ENCODE measurements at regions not wholly inside any gene's neighbourhood (a gene's known extent, or its start where the extent isn't known, plus 50 kb on each side); places are given as distances from the start of the nearest gene placed in this dataset.

DNA sequence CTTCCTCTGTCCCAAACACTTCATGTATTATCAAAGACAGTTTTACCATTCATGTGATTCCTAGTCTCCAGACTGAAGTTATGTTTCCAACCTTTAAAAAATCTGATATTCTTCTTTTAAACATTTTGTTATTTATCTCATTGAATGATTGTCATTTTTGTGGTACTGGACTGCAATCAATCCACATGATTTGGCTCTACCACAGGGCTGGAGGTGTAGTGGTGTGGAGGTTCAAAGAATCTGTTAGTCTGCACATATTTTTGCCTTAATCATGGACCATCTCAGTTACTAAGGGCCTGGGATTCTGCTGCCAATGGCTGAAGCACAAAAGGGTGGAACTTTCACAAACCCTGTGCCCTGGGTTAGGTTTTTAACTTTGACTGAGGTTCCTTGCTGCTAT, 164.1 kb upstream of the JAG1 start:
- DNase-seq (no peak), ATAC-seq (no peak)
- H3K36me3 ChIP-seq: no peaks in the 10 kb centered on the region
- intact Hi-C loops (cut with DNase I): no loop called here
- H3K27ac ChIP-seq: no peak overlapping the region
- H3K27me3 ChIP-seq: no peaks in the 10 kb centered on the region
- TF ChIP-seq, protein P1, sequence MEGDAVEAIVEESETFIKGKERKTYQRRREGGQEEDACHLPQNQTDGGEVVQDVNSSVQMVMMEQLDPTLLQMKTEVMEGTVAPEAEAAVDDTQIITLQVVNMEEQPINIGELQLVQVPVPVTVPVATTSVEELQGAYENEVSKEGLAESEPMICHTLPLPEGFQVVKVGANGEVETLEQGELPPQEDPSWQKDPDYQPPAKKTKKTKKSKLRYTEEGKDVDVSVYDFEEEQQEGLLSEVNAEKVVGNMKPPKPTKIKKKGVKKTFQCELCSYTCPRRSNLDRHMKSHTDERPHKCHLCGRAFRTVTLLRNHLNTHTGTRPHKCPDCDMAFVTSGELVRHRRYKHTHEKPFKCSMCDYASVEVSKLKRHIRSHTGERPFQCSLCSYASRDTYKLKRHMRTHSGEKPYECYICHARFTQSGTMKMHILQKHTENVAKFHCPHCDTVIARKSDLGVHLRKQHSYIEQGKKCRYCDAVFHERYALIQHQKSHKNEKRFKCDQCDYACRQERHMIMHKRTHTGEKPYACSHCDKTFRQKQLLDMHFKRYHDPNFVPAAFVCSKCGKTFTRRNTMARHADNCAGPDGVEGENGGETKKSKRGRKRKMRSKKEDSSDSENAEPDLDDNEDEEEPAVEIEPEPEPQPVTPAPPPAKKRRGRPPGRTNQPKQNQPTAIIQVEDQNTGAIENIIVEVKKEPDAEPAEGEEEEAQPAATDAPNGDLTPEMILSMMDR (IDR thresholded peaks at IDR 0.05): no peak
- no peak overlapping the region for H3K4me3 ChIP-seq
- peaks cover 0 to 25% (median 10%) of the 10 kb centered on the region in 11 donors for H3K9me3 ChIP-seq
- no peaks in the 10 kb centered on the region for H3K4me1 ChIP-seq

DNA sequence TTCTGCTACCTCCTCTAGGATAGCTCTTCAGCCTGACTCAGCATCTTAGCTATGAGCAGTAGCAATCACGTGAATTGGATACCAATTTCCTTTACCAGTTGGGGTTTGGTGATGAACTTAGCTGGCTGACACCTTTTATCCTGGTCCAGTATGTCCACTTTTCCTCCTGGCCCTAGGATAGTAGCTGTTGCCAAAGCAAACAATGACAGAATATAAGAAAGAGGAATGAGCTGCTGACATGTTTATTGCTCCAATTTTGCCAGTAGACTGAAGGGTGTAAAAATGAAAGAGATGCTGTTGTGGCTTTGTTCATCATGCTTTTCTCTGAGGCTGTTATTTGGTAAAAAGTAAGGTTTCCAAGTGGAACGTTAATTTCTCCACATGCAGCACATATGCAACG, 168.3 kb upstream of the JAG1 start:
- Histone ChIP-seq H3K27ac (no peak overlapping the region), H3K4me1 (no peaks in the 10 kb centered on the region), H3K36me3 (no peaks in the 10 kb centered on the region), H3K9me3 (peaks cover 0 to 25% (median 10%) of the 10 kb centered on the region in 11 donors), H3K4me3 (no peak overlapping the region), H3K27me3 (no peaks in the 10 kb centered on the region)
- no peak for ATAC-seq
- TF ChIP-seq, protein P1 (IDR thresholded peaks at IDR 0.05): no peak
- intact Hi-C loops (cut with DNase I): no loop called here
- WGBS, 2 donors: 84 to 85% methylated on average over 3 of the region's 3 CpGs
- DNase-seq: no peak

DNA sequence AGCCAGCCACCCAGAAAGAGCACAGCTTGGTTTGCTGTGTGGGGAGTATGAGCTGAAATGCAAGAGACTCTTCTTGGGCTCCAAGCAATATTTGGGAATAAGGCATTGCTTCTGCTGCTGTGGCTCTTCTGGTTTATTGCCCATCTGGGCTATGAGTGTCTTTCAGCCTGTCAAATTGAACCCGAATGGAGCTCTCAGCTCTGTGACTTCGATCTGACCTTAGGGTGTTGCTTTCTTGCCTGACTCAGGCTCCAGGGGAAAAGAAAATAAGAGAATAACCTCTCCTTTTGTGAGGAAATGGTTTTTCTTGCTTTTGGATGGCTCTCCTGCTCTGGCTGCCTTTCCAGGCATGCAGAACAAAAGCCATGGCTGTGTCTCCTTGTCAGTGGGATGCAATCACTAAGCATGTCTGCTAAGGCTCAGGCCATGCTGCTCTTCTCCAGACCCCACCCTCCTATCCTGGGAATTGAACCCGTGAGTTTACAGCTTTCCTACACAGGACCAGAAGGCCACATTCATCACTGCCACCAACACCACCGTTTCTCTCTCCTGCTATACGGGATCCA, 169.4 kb upstream of the JAG1 start:
- H3K27me3 ChIP-seq: no peaks in the 10 kb centered on the region
- no peak for DNase-seq
- H3K27ac ChIP-seq: peak overlapping the region in 2 of 10 donors; percentile 3 to 6
- peak in 2 of 8 donors; percentile 38 to 59 for ATAC-seq
- H3K4me1 ChIP-seq: no peaks in the 10 kb centered on the region
- H3K4me3 ChIP-seq: no peak overlapping the region
- H3K9me3 ChIP-seq: peaks cover 0 to 25% (median 10%) of the 10 kb centered on the region in 11 donors
- intact Hi-C loops (cut with DNase I): no loop called here
- 67 to 72% methylated on average over 5 of the region's 5 CpGs for WGBS, 2 donors
- H3K36me3 ChIP-seq: no peaks in the 10 kb centered on the region
- TF ChIP-seq, protein P1 (IDR thresholded peaks at IDR 0.05): no peak

DNA sequence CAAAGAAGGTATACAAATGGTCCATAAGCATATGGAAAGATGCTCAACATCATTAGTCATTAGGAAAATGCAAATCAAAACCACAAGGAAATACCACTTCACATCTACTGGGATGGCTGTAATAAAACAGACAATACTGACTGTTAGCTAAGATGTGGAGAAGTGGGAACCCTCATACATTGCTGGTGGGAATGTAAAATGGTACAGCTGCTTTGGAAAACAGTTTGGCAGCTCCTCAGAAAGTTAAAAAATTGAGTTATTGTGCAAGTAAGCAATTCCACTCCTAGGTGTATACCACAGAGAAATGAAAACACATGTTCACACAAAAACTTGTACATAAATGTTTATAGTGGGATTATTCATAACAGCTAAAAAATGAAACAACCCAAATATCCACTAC, 173.0 kb upstream of the JAG1 start:
- Histone ChIP-seq H3K9me3 (peaks cover 0 to 9% (median 4%) of the 10 kb centered on the region in 11 donors), H3K4me1 (peaks cover 0 to 9% (median 0%) of the 10 kb centered on the region in 9 donors), H3K36me3 (no peaks in the 10 kb centered on the region), H3K4me3 (no peak overlapping the region), H3K27me3 (no peaks in the 10 kb centered on the region), H3K27ac (no peak overlapping the region)
- DNase-seq (no peak), ATAC-seq (no peak)
- intact Hi-C loops (cut with DNase I): no loop called here
- TF ChIP-seq, protein P1 (IDR thresholded peaks at IDR 0.05): no peak
